Fibroblast of peridontal ligament (primary cell): ENCODE measurements at regions not wholly inside any gene's neighbourhood (a gene's known extent, or its start where the extent isn't known, plus 50 kb on each side); places are given as distances from the start of the nearest gene placed in this dataset.

Source experiments
- DNase-seq: peaks from one replicate; pipeline ENCODE4 v3.0.0-alpha.2; 2010; ENCODE audit errors: extremely low read depth

DNA sequence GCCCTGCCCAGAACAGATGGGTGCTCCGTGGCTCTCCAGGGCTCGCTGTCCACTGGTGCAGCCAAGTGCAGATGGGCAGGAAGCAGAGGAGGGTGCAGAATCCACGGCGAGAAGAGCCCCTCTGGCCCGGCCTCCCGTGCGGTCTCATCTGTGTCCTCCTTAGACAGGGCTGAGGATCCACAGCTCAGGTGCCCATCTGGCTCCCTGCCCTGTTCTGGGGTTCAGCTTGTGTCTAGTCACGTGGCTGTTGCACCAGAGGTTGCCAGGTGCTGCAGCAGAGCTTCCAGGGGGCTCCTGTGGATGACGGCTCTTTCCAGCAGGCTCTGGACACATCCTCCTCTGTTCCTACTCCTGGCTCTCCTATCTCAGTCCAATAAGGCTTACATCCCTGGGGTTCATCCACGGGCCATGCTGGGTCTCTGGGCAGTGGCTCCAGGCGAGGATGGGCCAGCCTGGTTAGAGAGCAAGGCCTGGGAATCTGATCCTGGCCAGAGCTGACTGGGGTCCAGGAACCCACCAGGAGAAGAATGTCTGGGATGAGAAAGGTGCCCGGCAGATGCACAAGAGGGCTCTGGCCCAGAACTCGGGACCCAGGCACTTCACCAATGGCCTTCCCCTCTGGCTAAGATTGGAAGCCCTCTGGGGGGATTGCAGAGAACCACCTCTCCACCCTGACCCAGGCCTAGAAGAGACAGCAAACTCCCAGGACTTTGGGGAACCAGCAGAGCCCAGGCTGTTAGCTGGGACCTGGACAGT lies 116.3 kb upstream of the ID2 start:
- no peak for DNase-seq

DNA sequence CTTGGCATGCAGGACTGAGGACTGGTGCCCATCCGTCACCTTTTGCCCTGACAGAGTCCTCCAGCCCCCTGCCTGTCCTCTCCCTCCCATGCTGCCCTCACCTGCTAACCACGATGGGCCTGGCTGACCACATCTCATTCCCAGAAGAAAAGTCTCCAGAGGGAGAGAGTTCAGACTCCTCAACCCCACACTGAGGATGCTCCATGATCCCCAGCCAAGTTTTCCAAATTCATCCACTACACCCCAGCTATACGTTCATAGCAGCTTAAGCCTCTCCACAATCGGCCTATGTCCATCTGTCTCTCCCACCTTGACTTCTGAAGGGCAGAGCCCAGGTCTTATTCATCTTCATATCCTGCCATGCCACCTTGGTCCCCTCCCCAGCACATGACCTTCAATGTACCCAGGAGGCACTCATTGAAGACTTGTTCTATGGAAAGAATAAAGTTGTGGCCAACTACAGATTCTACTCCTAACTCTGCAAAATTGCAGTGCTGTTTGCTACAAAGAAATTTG lies 115.6 kb upstream of the ID2 start:
- DNase-seq: no peak

DNA sequence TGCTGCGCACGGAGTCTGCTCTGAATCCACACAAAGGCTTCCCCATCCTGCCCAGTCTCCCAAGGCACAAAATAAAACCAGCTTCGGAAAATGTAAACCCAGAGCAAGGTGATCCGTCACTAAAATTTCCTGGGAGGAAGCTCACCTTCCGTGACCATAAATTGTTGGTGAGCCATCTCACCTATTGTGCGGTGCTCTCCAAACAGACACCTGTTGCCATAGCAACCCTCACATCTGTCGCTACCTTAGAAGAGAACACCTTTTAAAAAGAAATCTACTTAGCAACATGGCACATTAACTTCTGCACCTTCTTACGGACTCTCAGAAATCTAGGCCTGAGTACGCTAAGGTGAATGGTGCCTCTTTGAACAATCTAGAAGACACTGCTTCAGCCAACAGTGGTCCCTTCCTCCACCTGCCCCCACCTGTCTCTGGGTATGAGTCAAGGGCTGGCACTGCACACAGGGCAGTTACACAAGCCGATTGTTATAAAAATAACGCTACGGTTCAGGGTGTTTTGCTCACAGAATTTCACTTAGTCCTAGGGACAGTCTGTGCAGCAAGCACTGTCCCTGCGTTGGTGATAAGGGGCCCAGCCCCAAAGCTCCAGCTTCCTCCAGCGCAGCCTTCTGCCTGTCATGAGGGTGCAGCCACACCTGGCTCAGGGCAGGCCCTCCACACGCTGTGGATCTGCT lies 114.9 kb upstream of the ID2 start:
- DNase-seq: no peak

DNA sequence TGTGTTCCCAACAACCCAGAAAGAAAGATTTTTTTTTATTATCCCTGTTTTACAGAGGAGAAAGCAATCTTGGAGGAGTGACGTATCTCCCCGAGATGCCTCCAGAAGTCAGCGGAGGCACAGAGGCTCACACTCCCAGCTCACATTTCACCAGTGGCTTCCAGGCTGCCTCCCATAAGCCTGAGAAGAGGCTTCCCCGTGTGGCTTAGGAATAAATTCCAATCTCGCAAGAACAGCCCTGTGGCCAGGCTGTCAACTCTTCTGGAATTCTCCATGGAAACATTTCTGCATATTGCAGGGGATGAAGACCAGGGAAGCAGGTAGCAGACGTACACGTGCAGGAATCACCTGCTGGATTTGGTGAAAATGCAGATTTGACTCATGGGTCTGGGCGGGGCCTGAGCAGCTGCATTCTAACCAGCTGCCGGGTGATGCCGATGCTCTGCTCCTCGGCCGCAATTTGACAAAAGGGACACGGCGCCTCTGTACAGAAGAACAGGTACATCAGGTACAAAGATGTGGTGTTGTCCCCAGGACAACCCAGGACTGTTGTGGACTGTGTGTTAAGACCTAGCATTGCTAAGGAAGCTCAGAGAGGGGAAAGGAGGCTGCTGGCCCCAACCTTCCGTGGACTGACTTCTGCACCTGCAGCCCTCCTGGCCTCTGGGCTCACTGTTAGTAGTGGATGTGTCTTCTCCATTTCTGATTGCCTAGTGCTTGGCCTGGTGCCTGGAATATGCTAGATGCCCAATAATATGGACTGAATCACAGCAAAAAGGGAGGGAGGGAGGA lies 114.2 kb upstream of the ID2 start:
- DNase-seq: peak; percentile 34

DNA sequence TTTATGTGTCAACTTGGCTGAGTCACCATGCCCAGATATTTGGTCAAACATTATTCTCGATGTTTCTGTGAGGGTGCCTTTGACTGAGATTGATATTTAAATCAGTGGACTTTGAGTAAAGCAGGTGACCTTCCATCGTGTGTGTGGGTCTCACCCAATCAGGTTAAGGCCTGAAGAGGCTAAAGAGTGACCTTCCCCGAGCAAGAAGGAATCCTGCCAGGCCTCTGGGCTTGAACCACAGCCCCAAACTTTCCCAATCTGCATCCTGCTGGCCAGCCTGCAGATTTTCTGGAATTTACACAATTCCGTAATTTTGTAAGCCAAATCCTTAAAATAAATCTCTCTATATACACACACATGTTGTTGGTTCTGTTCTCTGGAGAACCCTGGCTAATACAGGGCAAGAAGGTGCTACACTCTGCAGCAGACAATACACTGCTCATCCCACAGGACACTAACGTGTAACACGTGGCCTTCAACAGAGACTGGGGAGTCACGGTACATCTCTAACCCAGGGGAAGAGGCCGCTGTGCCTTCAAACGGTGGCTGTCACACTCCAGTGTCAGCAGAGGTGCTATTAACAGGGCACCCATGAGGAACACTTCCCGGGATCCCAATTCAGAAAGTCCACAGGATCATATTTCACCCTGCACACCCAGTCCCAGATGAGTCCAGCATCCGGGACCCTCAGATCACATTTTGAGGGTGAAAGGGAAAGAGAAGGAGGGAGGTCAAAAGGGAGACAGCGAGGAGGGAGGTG lies 113.1 kb upstream of the ID2 start:
- peak; percentile 6 for DNase-seq

DNA sequence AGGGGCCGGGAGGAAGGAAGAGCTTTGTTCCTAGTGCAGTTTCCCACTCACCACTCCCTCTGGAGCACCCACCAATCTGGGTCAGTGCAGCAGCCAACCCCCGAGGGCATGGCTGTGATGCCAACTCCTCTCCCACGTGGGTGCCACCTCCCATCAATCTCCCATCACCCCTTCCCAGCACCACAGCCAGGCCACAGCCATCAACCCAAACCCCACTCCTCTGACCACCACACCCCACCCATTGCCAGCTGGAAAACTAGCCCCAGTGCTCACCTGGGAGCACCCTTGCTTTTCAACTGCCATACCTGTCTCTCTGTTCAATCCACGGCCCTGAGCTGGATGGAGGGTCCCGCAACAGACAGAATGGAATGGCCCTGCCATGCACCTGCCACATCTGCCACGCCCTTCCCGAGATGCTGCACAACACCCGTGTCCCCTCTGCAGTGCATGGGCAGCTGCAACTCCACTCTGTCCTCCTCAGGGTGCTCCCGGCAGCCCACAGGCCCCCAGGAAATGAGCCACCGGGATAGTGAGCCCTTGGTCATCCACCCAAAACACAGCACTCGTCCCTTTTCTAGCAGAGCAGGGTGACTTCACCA lies 112.4 kb upstream of the ID2 start:
- DNase-seq: no peak

DNA sequence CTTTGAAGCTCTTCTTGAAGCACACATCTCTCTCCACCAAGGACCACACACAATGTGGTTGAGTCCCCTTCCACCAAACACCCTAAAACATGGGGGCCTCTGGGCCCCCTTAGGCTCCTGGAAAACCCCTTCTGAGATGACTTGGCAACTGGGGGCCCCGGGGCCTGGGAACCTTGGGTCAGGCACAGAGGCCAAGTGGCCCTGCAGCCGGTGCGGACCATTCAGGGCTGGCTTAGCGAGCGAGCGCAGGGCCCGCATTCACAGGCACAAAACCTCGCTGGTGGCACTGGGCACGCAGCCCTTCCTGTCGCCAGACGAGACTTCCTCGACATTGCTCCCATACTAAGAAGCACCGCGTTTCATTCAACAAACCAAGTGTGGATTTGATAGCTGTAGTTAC lies 111.2 kb upstream of the ID2 start:
- DNase-seq: no peak

DNA sequence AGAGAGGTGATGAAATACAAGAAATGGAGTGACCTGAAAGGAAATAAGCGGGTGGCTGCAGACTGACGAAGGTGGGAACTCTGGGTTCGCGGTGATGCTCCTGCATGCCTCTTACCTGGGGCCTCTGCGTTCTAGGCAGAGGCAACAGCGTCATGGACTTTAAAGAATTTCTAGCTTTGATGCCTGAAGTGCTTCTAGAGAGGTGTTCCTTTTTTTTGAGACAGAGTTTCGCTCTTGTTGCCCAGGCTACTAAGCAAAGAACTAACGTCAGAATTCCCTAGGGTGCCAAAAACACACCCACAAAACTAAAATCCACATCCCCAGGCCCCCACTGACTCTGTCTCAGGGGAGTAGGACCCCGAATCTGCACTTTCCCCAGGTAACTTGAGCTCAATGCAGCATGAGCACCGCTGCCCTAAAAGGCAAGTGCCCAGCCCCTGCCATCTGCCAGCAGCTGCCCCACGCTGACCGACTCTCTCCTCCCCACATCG lies 110.5 kb upstream of the ID2 start:
- no peak for DNase-seq

DNA sequence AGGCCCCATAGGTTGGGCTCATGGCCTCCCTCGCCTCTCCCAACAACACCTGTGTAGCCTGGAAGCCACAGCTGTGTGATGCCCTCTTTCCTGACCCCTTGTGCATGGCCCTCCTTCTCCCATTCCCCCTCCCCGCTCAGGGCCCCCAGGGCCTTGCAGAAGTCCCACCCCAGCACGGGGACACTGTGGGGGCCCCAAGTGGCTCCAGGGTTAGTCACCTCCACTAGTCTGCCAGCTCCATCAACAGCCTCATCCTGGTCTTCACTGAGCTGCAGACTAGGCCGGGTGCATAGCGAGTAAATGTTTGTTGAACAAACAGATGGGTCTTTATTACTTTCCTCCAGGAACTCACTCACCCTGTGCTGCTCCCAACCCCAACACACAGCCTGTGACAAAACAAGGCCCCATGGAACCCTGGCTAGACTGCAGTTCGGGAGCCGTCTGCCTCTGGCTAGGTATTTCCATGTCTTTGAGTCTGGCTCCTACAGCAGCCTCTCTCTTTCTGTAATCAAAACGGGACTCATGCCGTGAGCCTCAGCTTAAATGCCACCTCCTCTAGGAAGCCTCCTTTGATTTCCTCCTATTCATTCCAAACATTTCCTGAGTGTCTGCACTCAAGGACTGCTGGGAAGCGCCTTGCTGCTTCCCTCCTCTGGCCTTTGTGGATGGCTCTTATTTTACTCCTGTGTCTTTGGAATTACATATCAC lies 109.9 kb upstream of the ID2 start:
- DNase-seq: no peak

DNA sequence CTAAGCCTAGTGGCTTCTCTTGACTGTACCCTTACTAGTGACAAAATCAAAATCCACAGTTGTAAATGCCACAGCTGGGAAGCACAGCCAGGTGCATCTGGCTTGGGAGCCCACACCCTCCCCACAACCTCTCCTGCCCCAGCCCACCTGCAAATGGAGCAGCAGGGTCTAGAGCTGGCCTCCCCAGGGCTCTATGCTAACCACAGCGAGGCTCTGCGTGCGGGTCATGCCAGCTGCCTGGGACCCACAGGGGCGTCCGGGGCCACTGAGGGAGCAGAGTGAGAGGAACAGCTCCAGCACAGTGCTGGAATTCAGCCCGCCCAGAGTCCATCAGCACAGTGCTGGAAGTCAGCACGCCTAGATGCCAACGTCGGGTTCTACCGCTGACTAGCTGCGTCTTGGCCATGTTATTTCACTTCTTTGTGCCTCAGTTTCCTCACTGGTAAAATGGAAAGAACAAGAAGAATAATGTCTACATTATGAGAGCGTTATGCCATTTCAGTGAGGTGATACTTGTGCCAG lies 109.1 kb upstream of the ID2 start:
- no peak for DNase-seq

DNA sequence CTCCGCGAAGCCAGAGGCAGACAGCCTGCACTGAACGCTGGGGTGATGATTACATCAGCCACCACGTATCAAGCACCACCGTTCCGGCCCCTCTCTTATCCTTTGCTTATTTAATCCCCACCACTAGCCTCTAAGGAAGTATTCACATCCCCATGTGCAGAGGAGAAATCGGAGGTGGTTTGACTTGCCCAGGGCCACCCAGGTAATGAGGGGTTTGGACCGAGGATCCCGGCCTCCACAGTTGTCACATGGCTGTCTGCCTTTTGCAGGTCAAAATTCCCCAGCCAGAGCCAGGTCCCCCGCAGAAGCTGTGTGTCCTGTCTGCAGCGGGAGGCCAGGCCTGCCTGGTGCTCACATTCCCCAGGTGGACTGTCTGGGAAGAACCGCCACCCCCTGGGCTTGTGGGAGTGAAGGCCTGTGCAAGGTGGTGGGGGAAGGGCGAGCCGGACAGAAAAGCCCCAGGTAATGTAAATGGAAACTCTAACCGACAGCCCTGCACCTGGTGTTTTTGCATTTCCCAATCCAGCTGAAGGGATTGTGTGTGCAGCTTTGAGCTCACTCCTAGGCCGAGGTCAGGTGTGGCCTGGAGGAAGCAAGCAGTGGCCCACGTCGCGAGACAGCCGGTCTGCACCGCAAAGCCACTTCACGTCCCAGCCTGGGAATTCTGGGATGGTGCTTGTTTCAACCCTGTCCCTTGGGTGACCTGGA lies 108.5 kb upstream of the ID2 start:
- no peak for DNase-seq

DNA sequence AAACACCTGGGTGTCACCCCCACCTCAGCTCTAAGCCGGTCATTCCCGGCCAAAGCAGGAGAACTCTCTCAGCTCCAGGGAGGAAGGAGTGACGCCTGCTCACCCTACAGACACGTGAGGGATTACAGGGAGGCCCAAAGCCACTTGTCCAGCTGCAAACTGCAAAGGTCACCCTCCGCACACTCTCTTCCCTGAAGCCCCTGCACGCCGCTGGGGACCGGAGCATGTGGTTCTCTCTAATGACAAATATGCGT lies 108.0 kb upstream of the ID2 start:
- no peak for DNase-seq

DNA sequence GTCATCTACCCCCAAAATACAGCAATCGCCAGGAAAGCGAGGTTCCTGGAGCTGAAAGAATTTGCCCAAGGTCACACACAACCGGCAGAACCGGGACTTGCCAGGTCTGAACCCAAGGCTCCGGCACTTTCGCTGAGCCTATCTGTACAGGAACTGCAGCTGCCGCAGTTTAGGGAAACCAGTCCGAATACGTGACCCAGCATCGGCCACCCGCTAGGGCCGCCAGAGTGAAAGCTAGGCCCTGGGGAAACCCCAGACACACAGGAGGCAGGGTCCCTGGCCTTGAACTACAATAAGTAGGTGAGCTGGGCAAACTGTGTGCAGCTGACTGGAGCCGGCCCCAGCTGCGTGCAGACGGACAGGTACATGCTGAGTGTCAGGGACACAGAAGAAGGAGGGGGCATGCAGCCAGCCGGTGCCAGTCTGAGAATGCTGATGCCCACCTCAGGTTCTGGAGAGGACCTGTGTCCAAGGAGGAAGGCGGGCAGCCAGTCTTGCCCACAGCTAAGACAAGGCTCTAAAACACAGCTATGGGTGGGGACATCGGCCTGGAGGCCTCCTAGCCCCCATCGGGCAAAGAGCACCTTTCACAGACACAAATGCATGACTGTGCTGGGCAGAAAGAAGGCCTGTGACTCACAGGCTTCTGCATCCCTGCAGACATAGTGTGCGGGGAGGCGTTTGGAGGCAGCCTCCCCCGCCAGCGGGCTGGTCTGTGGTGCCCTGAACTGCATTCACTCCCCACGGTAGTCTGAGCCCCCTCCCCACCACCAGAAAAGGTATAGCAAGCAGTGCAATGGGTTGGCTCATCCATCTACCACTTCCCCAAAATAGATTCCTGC lies 107.4 kb upstream of the ID2 start:
- no peak for DNase-seq

DNA sequence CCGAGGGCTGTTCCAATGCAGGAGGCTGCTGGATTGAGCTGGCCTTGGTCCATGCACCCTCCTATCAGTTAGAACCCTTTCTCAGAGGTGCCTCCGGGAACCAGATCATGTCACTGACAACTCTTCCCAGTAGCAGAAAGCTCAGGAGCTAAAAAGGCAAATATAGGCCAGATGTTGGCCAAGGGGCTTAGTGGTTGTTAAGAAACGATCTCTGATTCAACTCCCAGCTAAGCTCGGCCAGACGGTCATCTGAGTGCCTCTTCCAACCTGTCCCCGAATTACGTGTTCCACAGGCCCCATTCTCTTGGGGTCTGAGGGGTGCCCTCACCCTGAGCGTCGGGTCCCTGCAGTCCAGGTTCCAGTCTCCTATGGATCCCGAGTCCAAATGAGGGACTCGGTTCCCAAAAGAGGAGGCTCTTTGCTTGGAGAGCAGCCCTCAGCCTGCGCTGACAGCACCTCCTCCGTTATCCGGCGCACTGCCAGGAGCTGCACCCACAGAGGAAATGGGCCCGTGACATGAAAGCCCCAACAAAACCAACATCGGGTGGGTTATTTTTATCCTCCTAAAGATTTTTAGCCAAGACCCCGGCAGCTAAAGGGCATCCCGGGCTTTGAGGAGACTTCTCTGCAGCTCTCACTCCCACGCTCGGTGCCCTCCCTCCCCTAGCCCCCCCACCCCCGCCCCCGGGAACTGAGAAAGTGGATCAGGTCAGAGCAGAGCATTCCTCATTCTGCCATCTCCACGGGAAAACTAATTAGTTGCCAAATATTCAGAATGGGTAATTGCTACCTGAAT lies 106.6 kb upstream of the ID2 start:
- no peak for DNase-seq

DNA sequence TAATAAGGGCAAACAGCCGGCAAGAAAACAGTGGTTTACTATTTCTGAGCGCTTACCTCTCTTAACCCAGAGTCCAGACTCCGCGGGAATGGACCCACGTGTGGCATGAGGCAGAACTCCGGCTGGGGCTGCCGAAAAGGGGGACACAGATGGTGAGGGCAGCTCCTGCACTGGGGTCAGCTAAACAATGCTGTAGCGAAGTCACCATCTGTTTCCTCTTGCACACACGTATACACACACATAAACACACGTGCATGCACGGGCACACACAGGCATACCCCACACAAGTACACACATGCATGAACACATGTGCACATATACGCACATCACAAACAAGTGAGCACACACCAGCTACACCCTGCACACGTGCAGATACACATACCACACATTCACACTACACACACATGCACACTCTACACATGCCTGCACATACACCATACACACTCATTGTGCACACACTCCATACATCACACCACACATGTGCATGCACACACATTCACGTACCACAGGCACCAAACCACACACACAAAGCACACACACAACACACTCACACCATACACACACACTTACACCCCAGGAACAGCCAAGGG lies 105.9 kb upstream of the ID2 start:
- DNase-seq: no peak

DNA sequence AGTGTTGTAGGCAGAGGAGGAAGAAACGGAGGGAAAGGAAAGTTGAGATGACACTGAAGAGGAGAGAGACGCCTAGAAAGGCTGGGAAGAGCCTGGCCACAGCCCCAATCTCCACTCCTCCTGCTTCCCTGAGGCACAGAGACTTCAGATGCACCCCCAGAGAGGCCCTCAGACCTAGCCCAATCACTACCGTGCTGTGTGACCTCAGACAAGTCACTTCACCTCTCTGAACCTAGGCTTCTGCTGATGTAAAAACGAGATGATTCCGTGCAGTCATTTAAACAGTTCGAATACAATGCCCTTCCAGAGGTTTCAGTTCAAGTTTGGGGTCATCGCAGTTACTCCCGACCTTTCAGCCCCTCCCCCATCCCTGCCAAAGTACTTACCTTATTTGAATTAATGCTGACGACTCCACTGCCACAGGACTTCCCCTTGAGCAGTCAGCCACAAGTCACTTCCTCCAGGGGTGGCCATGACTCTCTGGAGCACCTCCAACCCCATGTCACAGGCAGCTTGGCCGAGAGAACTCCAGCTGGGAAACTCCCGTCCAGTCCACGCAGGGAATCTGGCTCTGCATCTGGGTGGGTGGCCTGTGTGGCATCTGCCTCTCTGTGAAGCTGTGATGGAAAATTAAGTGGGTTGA lies 105.2 kb upstream of the ID2 start:
- no peak for DNase-seq

DNA sequence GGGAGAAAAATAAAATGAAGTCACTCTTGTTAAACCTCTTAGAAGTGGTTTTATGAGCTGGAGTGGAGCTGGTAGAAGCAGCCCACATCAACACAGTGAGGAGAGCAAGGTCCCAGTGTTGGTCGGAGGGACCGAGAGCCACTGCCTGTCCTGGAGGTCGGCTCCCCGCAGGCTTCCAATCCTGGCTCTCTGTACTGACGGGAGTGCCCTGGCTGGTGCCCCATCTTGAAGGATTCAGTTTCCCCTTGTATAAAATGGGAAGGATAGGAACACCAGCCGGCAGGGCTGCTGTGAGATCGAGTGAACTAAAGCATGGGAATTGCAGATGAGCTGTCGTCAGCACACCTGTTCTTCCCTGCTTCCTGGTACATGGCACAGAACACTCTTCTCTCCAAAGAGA lies 104.3 kb upstream of the ID2 start:
- DNase-seq: no peak
